DMS79 treated with DMSO at 0.1 percent for 48 hours (cell line): ENCODE measurements at regions not wholly inside any gene's neighbourhood (a gene's known extent, or its start where the extent isn't known, plus 50 kb on each side); places are given as distances from the start of the nearest gene placed in this dataset.
"Not testable (repeated sequence)": the region's sequence is repeated elsewhere in the genome, so short reads cannot be mapped to it uniquely, and the experiment has no call there.

ENCODE experiments used
- DNase-seq: peaks from one replicate; lab custom pipeline; 2025; lab: John Stamatoyannopoulos, UW

GRCh38 chr2:123606631-123607030 lies 418.5 kb upstream of the CNTNAP5 start:
- DNase-seq, result no peak

- no peak for DNase-seq
Measured at GRCh38 chr2:123609077-123609476, 416.0 kb upstream of the CNTNAP5 start.

- no peak for DNase-seq
Measured at GRCh38 chr2:123614596-123614995, 410.5 kb upstream of the CNTNAP5 start.

- DNase-seq, result not testable (repeated sequence)
Measured at GRCh38 chr2:123618642-123619041, 406.4 kb upstream of the CNTNAP5 start.

GRCh38 chr2:123624816-123625215 lies 400.3 kb upstream of the CNTNAP5 start:
- no peak for DNase-seq

GRCh38 chr2:123636232-123636631 lies 388.9 kb upstream of the CNTNAP5 start:
- no peak for DNase-seq

GRCh38 chr2:123640685-123641335 lies 384.3 kb upstream of the CNTNAP5 start:
- DNase-seq, result no peak

- no peak for DNase-seq
Measured at GRCh38 chr2:123644053-123644452, 381.0 kb upstream of the CNTNAP5 start.

GRCh38 chr2:123648016-123648415 lies 377.1 kb upstream of the CNTNAP5 start:
- no peak for DNase-seq

GRCh38 chr2:123648956-123649355 lies 376.1 kb upstream of the CNTNAP5 start:
- no peak for DNase-seq

GRCh38 chr2:123651151-123651550 lies 373.9 kb upstream of the CNTNAP5 start:
- no peak for DNase-seq

GRCh38 chr2:123652320-123652719 lies 372.8 kb upstream of the CNTNAP5 start:
- DNase-seq, result no peak

GRCh38 chr2:123656590-123656989 lies 368.5 kb upstream of the CNTNAP5 start:
- no peak for DNase-seq

GRCh38 chr2:123659120-123659519 lies 366.0 kb upstream of the CNTNAP5 start:
- DNase-seq, result no peak

- DNase-seq, result no peak
Measured at GRCh38 chr2:123670286-123670685, 354.8 kb upstream of the CNTNAP5 start.

- DNase-seq, result not testable (repeated sequence)
Measured at GRCh38 chr2:123683797-123684196, 341.3 kb upstream of the CNTNAP5 start.

GRCh38 chr2:123687064-123687463 lies 338.0 kb upstream of the CNTNAP5 start:
- no peak for DNase-seq

- DNase-seq, result peak; percentile 11
Measured at GRCh38 chr2:123688231-123688940, 336.7 kb upstream of the CNTNAP5 start.

GRCh38 chr2:123692121-123692520 lies 333.0 kb upstream of the CNTNAP5 start:
- DNase-seq, result no peak

GRCh38 chr2:123693836-123694235 lies 331.3 kb upstream of the CNTNAP5 start:
- no peak for DNase-seq

GRCh38 chr2:123695426-123695825 lies 329.7 kb upstream of the CNTNAP5 start:
- no peak for DNase-seq

GRCh38 chr2:123696021-123696420 lies 329.1 kb upstream of the CNTNAP5 start:
- DNase-seq, result no peak

GRCh38 chr2:123696799-123697410 lies 328.2 kb upstream of the CNTNAP5 start:
- DNase-seq, result no peak
